HG02798 (cell line): ENCODE measurements at regions not wholly inside any gene's neighbourhood (a gene's known extent, or its start where the extent isn't known, plus 50 kb on each side); places are given as distances from the start of the nearest gene placed in this dataset.

Experiments
- ATAC-seq: cut with Tn5 transposase; IDR thresholded peaks from one replicate; pipeline ENCODE4 v1.9.1; 2021; ENCODE audit warnings: mild to moderate bottlenecking; ENCODE audit not compliant: unreplicated experiment, poor library complexity

GRCh38 chr13:88068316-88068715, 397.1 kb downstream of the SLITRK5 start:
- ATAC-seq, result no peak

DNA sequence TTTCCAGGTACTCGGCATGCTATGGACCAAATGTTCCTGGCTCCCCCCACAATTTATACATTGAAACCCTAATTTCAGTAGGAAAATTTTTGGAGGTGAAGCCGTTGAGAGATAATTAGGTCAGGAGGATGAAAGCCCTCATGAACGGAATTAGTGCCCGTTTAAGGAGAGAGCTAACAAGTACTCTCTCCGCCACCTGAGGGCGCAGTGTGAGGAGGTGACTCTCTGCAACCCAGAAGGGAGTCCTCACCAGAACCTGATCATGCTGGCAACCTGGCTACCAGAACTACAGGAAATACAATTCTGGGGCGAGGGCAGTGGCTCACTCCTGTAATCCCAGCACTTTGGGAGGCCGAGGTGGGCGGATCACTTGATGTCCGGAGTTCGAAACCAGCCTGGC, 397.8 kb downstream of the SLITRK5 start:
- no peak for ATAC-seq

- no peak for ATAC-seq
Observed at GRCh38 chr13:88071371-88071770, 400.2 kb downstream of the SLITRK5 start.

GRCh38 chr13:88074794-88075510, 403.8 kb downstream of the SLITRK5 start:
- ATAC-seq, result no peak

DNA sequence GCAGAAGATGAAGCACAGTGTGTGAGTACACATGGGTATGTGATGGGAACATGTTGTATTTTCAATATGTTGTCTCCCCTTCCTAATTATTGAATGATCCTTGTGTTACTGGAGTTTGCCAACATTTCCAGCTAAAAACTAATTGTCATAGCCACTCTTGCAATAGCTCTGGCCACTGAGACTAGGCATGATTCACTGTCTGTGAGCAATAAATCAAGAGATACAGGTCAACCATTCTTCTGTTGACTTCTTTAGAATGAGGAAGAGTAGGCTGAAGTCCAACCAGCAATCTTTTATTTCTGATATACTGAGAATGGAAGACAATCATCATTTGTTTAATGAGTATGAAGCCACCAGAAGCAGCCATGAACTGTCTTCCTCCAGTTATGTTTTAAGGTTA, 413.9 kb downstream of the SLITRK5 start:
- ATAC-seq, result no peak

GRCh38 chr13:88086577-88086976, 415.4 kb downstream of the SLITRK5 start:
- ATAC-seq, result no peak

DNA sequence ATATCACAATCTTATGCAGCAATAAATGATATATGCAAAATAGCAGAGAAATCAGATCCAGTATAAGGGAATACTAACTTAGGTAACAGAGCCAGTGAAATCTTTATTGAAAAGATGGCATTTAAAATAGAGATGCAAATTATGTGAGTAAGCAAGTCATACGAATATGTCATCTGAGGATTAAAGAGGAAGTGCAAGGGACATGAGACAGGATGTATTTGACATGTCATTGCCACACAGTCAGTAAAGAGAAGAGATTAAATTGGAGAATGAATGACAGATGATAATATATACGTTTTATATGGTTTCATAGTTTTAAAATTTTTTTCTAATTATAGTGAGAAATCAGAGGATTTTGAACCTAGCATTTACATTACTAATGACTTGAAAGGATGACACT, 426.4 kb downstream of the SLITRK5 start:
- no peak for ATAC-seq

DNA sequence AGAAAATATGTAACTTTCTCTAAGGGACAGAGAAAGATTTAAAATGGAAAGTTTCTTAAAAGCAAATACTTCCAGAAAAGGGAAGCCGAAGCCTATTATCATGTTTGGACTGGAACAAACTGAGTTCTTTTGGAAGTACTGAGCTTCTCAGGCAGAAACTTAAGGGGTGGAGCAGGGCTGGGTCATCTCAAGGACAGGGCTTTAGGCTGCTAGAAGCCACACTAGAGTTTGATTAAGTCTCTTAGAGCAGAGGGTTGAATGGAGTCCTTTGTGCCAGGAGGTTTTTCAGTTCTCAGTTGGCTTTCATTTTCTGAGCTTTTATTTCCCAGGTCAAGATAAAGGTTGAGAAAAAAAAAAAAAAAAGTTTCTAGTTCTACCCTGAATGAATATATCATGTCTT, 432.7 kb downstream of the SLITRK5 start:
- ATAC-seq, result no peak

DNA sequence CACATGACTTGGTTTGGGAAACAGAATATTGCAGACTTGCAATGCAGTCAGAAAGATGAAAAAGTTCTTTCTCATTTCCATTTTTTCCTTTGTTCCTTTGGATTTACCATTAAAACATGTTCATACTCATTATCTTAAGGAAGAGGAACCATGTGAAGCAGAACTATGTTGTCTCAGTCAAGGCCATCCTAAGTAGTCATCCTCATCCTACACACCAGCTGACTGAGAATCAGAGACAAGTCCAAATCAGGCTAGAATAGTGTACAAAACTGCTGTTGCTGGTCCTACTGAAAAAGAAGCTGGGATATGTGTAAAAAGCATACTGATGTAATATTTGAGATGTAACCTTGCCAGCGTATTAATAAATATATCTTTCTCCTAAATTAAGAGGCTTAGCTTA, 433.4 kb downstream of the SLITRK5 start:
- ATAC-seq, result no peak

DNA sequence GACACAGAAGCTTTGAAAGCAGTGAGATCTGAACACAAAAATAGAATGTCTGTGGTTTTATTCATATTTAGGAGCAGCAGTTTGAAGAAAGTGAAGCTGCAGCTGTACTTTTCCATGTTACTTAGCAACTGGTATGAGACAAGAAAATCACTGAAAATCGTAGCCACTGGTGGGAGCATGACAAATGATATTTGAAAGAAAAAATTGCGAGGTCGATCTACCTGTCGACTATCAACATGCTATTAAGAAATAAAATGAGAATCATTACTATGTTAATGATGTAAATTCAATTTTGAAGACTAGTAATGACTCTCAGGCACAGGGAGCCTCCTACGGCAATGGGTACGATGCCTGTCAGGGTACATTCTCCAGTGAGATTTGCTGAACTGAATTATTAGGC, 436.4 kb downstream of the SLITRK5 start:
- no peak for ATAC-seq

DNA sequence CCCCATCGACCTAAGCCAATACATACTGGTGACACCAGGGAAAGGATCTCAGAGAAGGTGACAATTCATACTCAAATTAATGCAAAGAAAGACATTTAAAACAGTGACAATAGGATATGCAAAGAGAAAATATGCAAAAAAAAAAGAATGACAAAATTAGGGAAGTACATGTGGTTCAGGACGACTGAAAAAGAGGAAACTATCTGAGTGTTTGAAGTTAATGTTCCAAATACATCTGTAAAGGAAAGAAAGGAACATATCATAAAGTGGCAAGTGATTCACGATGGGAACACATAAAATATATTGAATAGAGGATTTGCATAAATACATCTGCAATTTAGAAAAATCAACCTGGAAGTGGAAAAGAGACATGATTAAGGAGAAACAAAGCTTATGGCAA, 441.4 kb downstream of the SLITRK5 start:
- no peak for ATAC-seq

GRCh38 chr13:88115976-88116375, 444.8 kb downstream of the SLITRK5 start:
- ATAC-seq, result no peak

- ATAC-seq, result no peak
Observed at GRCh38 chr13:88118952-88119351, 447.8 kb downstream of the SLITRK5 start.

DNA sequence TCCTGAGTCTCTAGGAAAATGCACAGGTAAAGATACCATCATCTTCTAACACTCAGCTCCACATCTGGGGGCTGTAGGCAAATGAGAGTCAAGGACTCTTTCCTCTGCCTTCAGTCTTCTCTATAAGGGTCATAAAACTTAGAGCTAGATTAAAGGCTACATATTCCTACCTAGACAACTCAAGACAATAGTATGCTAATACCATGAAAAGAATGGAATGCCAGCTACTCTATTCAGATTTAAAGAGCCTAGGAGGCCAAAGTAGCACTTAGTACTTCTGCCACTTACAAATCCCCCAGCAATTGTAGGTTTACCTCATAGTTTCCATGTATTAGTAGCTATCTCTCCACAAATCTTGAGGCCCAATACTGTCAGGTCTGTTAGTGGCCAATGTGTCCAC, 453.0 kb downstream of the SLITRK5 start:
- ATAC-seq, result no peak

DNA sequence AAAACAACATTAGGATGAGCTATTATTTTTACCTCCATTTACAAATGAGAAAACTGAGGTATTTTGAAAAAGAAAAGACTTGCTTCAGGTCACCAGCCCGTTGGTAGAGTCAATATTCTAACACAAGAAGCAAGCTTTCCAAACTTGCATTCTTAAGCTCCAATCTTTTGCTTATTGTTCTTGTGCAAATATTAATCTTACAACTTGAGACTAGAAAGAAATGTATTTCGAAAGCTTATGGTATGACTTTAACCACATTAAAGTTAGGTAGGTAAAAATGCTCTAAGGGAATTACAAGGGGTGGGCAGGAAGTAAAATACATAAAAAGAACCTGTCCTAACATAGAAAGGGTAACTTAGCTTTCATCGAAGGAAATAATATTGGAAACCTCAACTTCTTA, 453.9 kb downstream of the SLITRK5 start:
- ATAC-seq, result no peak

- no peak for ATAC-seq
Observed at GRCh38 chr13:88136098-88136790, 465.1 kb downstream of the SLITRK5 start.

DNA sequence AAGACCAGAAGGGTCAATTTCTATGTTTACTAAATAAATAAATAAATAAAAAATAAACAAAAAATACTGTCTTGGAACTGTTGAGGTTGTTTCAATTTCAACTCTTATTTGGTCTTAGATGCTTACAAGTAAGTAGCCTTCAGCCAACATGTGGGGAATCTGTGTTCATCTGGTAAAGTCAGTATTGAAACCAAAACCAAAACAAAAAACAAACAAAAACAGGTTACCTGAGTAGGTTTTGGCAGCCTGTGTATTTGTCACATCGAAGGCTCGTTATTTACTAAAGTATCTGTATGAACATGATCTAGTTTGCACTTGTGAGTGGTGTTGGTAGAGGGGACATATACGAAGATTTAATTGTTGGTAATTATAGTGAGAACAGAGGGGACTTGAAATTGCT, 471.5 kb downstream of the SLITRK5 start:
- ATAC-seq, result peak; percentile 39

DNA sequence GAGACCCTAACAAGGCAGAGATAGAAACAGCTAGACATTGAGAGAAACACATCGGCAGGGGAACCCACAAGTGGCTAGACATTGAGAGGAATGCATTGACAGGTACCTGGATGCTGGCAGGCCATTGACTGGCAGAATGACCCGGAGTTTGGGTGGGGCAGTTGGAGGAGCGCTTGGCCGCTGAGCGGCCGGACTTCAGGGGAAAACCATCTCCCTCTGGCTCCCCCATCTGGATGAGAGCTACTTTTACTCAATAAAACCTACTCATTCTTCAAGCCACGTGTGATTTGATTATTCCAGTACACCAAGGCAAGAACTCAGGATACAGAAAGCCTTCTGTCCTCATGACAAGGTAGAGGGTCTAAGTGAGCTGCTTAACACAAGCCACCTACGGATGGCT, 473.4 kb downstream of the SLITRK5 start:
- ATAC-seq, result no peak

DNA sequence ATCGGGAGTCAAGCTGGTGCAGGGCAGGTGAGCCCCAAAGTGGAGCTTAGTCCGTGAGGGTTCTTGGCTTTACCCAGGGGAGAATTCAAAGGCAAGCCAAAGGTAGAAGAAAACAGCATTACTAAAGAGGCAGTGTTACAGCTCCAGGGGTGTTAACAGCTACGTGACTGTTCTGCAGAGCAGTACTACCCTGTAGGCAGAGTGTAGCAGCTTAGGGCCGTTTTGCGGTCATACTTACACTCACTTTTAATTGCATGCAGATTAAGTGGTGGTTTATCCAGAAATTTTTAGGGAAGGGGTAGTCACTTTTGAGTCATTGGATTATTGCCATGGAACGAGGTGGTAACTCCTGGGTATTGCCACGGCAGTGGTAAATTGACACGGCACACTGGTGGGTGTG, 482.2 kb downstream of the SLITRK5 start:
- no peak for ATAC-seq

GRCh38 chr13:88154001-88154400, 482.8 kb downstream of the SLITRK5 start:
- ATAC-seq, result no peak

GRCh38 chr13:88162076-88162702, 491.0 kb downstream of the SLITRK5 start:
- ATAC-seq, result no peak

GRCh38 chr13:88176231-88176630, 505.1 kb downstream of the SLITRK5 start:
- no peak for ATAC-seq
